AG04450 (cell line): ENCODE measurements at regions not wholly inside any gene's neighbourhood (a gene's known extent, or its start where the extent isn't known, plus 50 kb on each side); places are given as distances from the start of the nearest gene placed in this dataset.

Experiments
- CTCF ChIA-PET: fragments of 300-600, 350-600 bp; formaldehyde crosslinking; extraction: SDS; loops from one replicate; lab custom pipeline; 2022; ENCODE audit warnings: antibody characterized with exemption, inconsistent platforms; lab: Charles Lee
- POLR2A ChIA-PET: fragments of 350-600 bp; formaldehyde crosslinking; extraction: SDS; loops from one replicate; lab custom pipeline; 2021; ENCODE audit warnings: antibody characterized with exemption, inconsistent platforms; lab: Yijun Ruan, JAX
- DNase-seq: peaks from one replicate; pipeline ENCODE4 v3.0.0-alpha.2; 2011; ENCODE audit warnings: low read depth, low spot score
- H3K27ac ChIP-seq: one replicate; pipeline ENCODE4 v1.5.1; 2012; ENCODE audit warnings: low read depth, low read length, control low read depth
- H3K27me3 ChIP-seq: one replicate; pipeline ENCODE4 v1.6.0; 2012; ENCODE audit warnings: low read length; ENCODE audit not compliant: control insufficient read depth, insufficient read depth
- H3K4me3 ChIP-seq: 2 replicates; pipeline ENCODE4 v1.5.1; 2011; ENCODE audit warnings: mild to moderate bottlenecking, low read depth, low read length, control low read depth
- H3K9me3 ChIP-seq: 2 replicates; pipeline ENCODE4 v1.5.1; 2012; ENCODE audit warnings: low read length; ENCODE audit not compliant: control insufficient read depth, insufficient read depth
- TF ChIP-seq, protein P1 (sequence below): IDR thresholded peaks from 2 replicates; pipeline ENCODE4 v1.5.1; 2011; ENCODE audit warnings: low read depth, low read length, control low read depth, inconsistent platforms

DNA sequence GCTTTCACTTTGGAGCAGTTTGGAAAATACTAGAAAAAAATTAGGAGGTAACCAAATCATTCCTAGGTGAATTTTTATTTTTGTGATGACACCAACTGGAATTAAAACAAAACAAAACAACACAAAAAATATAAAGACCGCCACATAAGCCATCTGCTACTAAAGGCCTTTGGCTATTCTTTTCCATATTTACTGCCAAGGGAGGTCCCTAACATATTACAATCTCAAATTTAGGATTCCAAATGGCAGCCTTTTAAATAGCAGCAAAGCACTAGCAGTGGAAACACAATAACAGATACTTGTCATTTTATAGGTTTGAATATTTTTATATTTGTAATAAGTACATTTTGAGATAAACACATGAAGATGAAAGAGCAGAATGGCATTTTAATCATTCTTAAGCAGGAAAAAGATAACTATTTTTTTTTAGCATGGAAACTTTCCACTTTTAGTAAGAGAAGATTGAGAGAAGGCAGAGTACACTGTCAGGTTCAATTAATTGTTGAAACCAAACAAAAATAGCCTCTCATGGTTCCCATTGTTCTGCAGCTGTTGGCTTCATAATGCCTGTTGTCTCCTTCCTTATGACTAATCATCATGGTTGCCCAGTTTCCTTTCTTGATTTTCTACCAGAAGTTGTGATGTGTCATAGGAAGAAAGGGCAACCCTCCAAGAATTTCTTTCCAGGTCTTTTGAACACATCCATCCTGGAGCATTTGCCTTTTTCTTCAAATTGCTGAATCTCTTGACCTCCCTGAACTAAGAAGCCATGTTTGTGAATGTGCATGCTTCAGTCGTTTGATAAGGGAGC, 219.0 kb upstream of the EMCN start:
- Histone ChIP-seq H3K27me3 (no peaks in the 10 kb centered on the region), H3K27ac (no peak overlapping the region), H3K9me3 (no peaks in the 10 kb centered on the region), H3K4me3 (no peak overlapping the region)
- ChIA-PET POLR2A (no interaction called here), CTCF (no interaction called here)
- no peak for DNase-seq
- TF ChIP-seq, protein P1, sequence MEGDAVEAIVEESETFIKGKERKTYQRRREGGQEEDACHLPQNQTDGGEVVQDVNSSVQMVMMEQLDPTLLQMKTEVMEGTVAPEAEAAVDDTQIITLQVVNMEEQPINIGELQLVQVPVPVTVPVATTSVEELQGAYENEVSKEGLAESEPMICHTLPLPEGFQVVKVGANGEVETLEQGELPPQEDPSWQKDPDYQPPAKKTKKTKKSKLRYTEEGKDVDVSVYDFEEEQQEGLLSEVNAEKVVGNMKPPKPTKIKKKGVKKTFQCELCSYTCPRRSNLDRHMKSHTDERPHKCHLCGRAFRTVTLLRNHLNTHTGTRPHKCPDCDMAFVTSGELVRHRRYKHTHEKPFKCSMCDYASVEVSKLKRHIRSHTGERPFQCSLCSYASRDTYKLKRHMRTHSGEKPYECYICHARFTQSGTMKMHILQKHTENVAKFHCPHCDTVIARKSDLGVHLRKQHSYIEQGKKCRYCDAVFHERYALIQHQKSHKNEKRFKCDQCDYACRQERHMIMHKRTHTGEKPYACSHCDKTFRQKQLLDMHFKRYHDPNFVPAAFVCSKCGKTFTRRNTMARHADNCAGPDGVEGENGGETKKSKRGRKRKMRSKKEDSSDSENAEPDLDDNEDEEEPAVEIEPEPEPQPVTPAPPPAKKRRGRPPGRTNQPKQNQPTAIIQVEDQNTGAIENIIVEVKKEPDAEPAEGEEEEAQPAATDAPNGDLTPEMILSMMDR, result no peak

DNA sequence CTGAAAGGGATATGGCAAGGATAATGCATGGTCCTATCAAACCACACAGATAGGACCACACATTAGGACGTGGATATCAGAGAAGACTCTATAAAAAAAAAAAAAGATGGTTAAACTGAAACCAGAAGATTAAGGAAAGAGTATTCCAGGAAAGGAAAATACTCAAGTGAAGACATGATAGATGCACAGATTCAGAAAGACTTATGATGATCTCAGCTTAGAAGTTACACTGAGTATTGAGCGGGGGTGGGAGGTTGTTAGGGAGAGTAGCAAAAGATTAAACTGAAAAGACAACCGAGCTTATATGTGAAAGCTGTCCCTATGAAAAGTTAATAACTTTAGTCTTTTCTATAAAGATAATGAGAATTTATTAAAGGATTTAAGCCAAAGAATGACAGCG, 211.0 kb upstream of the EMCN start:
- CTCF ChIA-PET, result interaction anchor here (1.1 kb wide), 1 partner anchor 633 kb away, joined by 4 read pairs; no protein-coding TSS in a partner anchor
- H3K4me3 ChIP-seq, result no peak overlapping the region
- H3K27me3 ChIP-seq, result no peaks in the 10 kb centered on the region
- TF ChIP-seq, protein P1, result no peak
- H3K9me3 ChIP-seq, result no peaks in the 10 kb centered on the region
- POLR2A ChIA-PET, result no interaction called here
- DNase-seq, result no peak
- no peak overlapping the region for H3K27ac ChIP-seq

DNA sequence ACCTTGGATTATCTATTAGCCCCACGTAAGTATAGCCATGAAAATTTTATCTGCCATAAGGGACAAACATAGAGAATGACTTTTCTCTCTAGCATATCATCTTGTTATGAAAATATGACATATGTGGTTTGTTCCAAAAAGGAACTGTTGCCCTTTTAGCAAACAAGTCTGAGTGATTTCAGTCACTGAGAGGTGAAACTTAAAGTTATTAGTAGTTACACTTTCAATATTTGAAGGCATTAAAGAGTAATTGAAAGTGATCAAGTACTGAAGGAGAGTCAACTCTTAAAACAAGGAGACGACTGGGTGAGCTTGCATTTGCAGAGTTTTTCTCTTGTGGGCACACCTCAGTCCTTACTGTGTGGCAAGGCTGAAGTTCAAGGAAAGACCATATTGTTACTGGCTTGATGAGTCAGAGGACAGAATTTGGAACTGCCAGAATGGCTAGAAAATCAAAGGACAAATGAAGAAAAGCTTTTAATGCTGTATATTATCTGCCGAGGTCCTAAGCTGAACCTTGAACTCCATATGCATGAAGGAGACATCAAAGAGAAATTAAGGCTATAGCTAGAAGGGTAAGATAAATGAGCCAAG, 205.1 kb upstream of the EMCN start:
- H3K4me3 ChIP-seq, result no peak overlapping the region
- no peaks in the 10 kb centered on the region for H3K27me3 ChIP-seq
- H3K9me3 ChIP-seq, result no peaks in the 10 kb centered on the region
- ChIA-PET POLR2A (no interaction called here), CTCF (no interaction called here)
- no peak overlapping the region for H3K27ac ChIP-seq
- TF ChIP-seq, protein P1, result no peak
- DNase-seq, result no peak

DNA sequence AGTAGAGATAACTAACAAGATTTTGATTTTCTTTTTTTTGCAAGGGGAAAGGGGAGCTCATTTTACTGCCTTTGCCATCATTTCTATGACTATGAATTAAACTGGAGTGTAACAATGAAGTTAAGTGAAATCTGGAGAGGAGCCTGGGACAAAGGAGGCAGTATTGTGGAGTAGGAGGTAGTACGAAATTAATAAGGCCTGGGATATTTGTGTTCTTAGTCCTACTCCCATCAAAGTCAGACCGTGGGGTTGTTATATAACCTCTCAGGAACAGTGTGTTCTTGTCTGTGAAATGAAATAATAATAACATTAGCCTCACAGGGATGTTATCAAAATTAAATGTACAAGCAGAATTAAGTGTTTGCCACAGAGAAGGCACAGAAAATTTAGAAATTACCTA, 204.3 kb upstream of the EMCN start:
- no peak for DNase-seq
- H3K4me3 ChIP-seq, result no peak overlapping the region
- ChIA-PET CTCF (no interaction called here), POLR2A (no interaction called here)
- H3K9me3 ChIP-seq, result no peaks in the 10 kb centered on the region
- TF ChIP-seq, protein P1, result no peak
- no peaks in the 10 kb centered on the region for H3K27me3 ChIP-seq
- no peak overlapping the region for H3K27ac ChIP-seq

DNA sequence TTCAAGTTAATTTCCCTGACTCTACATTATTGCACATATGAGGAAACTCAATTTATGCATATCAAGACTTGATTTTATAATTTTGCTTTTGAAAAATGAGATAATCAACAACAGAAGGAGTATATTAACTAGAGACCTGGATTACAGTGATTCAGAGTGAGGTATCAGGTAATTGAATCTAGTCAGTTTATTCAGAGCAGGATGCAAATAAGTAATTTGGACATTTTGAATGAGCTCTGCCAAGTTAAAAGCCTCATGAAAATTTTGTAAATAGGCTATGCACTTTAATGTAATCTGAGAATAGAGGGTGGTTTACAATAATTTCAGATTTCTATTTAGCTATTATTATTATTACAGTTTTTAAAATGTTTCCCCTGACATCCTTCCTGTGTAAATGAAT, 203.7 kb upstream of the EMCN start:
- TF ChIP-seq, protein P1, result no peak
- ChIA-PET POLR2A (no interaction called here), CTCF (no interaction called here)
- H3K9me3 ChIP-seq, result no peaks in the 10 kb centered on the region
- DNase-seq, result no peak
- no peaks in the 10 kb centered on the region for H3K27me3 ChIP-seq
- no peak overlapping the region for H3K4me3 ChIP-seq
- no peak overlapping the region for H3K27ac ChIP-seq
